HCT116 (cell line): ENCODE measurements at regions not wholly inside any gene's neighbourhood (a gene's known extent, or its start where the extent isn't known, plus 50 kb on each side); places are given as distances from the start of the nearest gene placed in this dataset.

Experiments used
- CTCF ChIP-seq, 3 experiments: fragments of 200-600 bp in 1 of 3; sonication (generic) in 1 of 3; IDR thresholded peaks in 2 of 3; conservative IDR thresholded peaks in 1 of 3; 2 replicates each; pipeline ENCODE4 v1.5.1; 2012 to 2017; ENCODE audit warnings: low read depth in 2 of 3, low read length in 2 of 3, antibody characterized with exemption in 1 of 3, borderline replicate concordance in 1 of 3, control low read depth in 1 of 3, mild to moderate bottlenecking in 1 of 3, mixed read lengths in 1 of 3, mixed run types in 1 of 3, moderate library complexity in 1 of 3; ENCODE audit not compliant: insufficient read depth in 1 of 3
- EZH2 ChIP-seq: fragments of 200-600 bp; sonication (generic); IDR thresholded peaks from 2 replicates; pipeline ENCODE4 v1.6.1; 2017; ENCODE audit warnings: antibody characterized with exemption, mixed run types

GRCh38 chr7:155360495-155361345, 63.0 kb downstream of the INSIG1 start:
- TF ChIP-seq CTCF (IDR thresholded peaks at IDR 0.05 in 2 of 3, conservative IDR thresholded peaks at IDR 0.05 in 1 of 3; ENCODE audit: borderline replicate concordance in 1 of 3, insufficient read depth in 1 of 3, low read depth in 2 of 3, low read length in 2 of 3), result no peak
- no peak for TF ChIP-seq EZH2
